ENCODE measurements at regions not wholly inside any gene's neighbourhood (a gene's known extent, or its start where the extent isn't known, plus 50 kb on each side); places are given as distances from the start of the nearest gene placed in this dataset.

- no peak for DNase-seq (ENCODE audit: low read depth in 2 of 2)
Observed at GRCh38 chr6:169891421-169891820, 140.0 kb downstream of the ERMARD start.

GRCh38 chr6:169890901-169891300, 139.5 kb downstream of the ERMARD start:
- DNase-seq (ENCODE audit: low read depth in 2 of 2), result no peak

GRCh38 chr6:169890049-169890448, 138.6 kb downstream of the ERMARD start:
- no peak for DNase-seq (ENCODE audit: low read depth in 2 of 2)

GRCh38 chr6:169887529-169888140, 136.2 kb downstream of the ERMARD start:
- DNase-seq (ENCODE audit: low read depth in 2 of 2), result no peak

- DNase-seq (ENCODE audit: low read depth in 2 of 2), result no peak
Observed at GRCh38 chr6:169886631-169887227, 135.3 kb downstream of the ERMARD start.

- DNase-seq (ENCODE audit: low read depth in 2 of 2), result no peak
Observed at GRCh38 chr6:169885831-169886230, 134.4 kb downstream of the ERMARD start.

GRCh38 chr6:169885131-169885530, 133.7 kb downstream of the ERMARD start:
- DNase-seq (ENCODE audit: low read depth in 2 of 2), result no peak

- DNase-seq (ENCODE audit: low read depth in 2 of 2), result no peak
Observed at GRCh38 chr6:169884158-169884557, 132.7 kb downstream of the ERMARD start.

GRCh38 chr6:169883316-169883715, 131.9 kb downstream of the ERMARD start:
- DNase-seq (ENCODE audit: low read depth in 2 of 2), result no peak

GRCh38 chr6:169881976-169882375, 130.6 kb downstream of the ERMARD start:
- DNase-seq (ENCODE audit: low read depth in 2 of 2), result no peak

- DNase-seq (ENCODE audit: low read depth in 2 of 2), result no peak
Observed at GRCh38 chr6:169881398-169881797, 130.0 kb downstream of the ERMARD start.

GRCh38 chr6:169880516-169880915, 129.1 kb downstream of the ERMARD start:
- DNase-seq (ENCODE audit: low read depth in 2 of 2), result no peak

- DNase-seq (ENCODE audit: low read depth in 2 of 2), result no peak
Observed at GRCh38 chr6:169869301-169869700, 117.9 kb downstream of the ERMARD start.

GRCh38 chr6:169868458-169868857, 117.0 kb downstream of the ERMARD start:
- DNase-seq (ENCODE audit: low read depth in 2 of 2), result peak; percentile 19 to 53

GRCh38 chr6:169867751-169868191, 116.3 kb downstream of the ERMARD start:
- no peak for DNase-seq (ENCODE audit: low read depth in 2 of 2)

GRCh38 chr6:169866668-169867521, 115.5 kb downstream of the ERMARD start:
- DNase-seq (ENCODE audit: low read depth in 2 of 2), result no peak

- DNase-seq (ENCODE audit: low read depth in 2 of 2), result no peak
Observed at GRCh38 chr6:169866140-169866534, 114.7 kb downstream of the ERMARD start.

- no peak for DNase-seq (ENCODE audit: low read depth in 2 of 2)
Observed at GRCh38 chr6:169865346-169866139, 114.1 kb downstream of the ERMARD start.

GRCh38 chr6:169864148-169865020, 113.0 kb downstream of the ERMARD start:
- DNase-seq (ENCODE audit: low read depth in 2 of 2), result no peak

- DNase-seq (ENCODE audit: low read depth in 2 of 2), result no peak
Observed at GRCh38 chr6:169863710-169864109, 112.3 kb downstream of the ERMARD start.
